GM19239 (cell line): ENCODE measurements at regions not wholly inside any gene's neighbourhood (a gene's known extent, or its start where the extent isn't known, plus 50 kb on each side); places are given as distances from the start of the nearest gene placed in this dataset.

Source experiments
- DNase-seq: peaks from one replicate; pipeline ENCODE4 v3.0.0; 2011; ENCODE audit warnings: low spot score; ENCODE audit not compliant: insufficient read length
- FAIRE-seq: peaks from 2 replicates; lab custom pipeline; 2011; peaks lifted over from hg19 to GRCh38; lab: Jason Lieb, UNC

- FAIRE-seq, result no peak
- no peak for DNase-seq
Measured at GRCh38 chr11:41842673-41843072, 383.2 kb upstream of the LRRC4C start.

GRCh38 chr11:41845066-41845465 lies 385.6 kb upstream of the LRRC4C start:
- DNase-seq, result no peak
- FAIRE-seq, result no peak

- DNase-seq (no peak), FAIRE-seq (no peak)
Measured at GRCh38 chr11:41848349-41848748, 388.9 kb upstream of the LRRC4C start.

GRCh38 chr11:41849250-41849649 lies 389.8 kb upstream of the LRRC4C start:
- DNase-seq (no peak), FAIRE-seq (no peak)

GRCh38 chr11:41851743-41852142 lies 392.3 kb upstream of the LRRC4C start:
- DNase-seq, result no peak
- FAIRE-seq, result no peak

- DNase-seq (no peak), FAIRE-seq (no peak)
Measured at GRCh38 chr11:41861838-41862237, 402.4 kb upstream of the LRRC4C start.

GRCh38 chr11:41866525-41866924 lies 407.1 kb upstream of the LRRC4C start:
- FAIRE-seq (no peak), DNase-seq (no peak)

- no peak for DNase-seq
- FAIRE-seq, result no peak
Measured at GRCh38 chr11:41868606-41869005, 409.2 kb upstream of the LRRC4C start.

GRCh38 chr11:41872426-41872825 lies 413.0 kb upstream of the LRRC4C start:
- no peak for DNase-seq
- FAIRE-seq, result no peak

GRCh38 chr11:41872870-41873269 lies 413.4 kb upstream of the LRRC4C start:
- no peak for DNase-seq
- no peak for FAIRE-seq

- FAIRE-seq (no peak), DNase-seq (no peak)
Measured at GRCh38 chr11:41878095-41878494, 418.6 kb upstream of the LRRC4C start.

GRCh38 chr11:41879214-41879613 lies 419.8 kb upstream of the LRRC4C start:
- no peak for FAIRE-seq
- DNase-seq, result no peak

- DNase-seq (no peak), FAIRE-seq (no peak)
Measured at GRCh38 chr11:41895081-41895480, 435.6 kb upstream of the LRRC4C start.

- FAIRE-seq, result no peak
- no peak for DNase-seq
Measured at GRCh38 chr11:41897991-41898390, 438.5 kb upstream of the LRRC4C start.

GRCh38 chr11:41917900-41918299 lies 458.4 kb upstream of the LRRC4C start:
- DNase-seq (no peak), FAIRE-seq (no peak)

- DNase-seq, result no peak
- no peak for FAIRE-seq
Measured at GRCh38 chr11:41920374-41920773, 460.9 kb upstream of the LRRC4C start.

GRCh38 chr11:41921746-41922390 lies 462.4 kb upstream of the LRRC4C start:
- FAIRE-seq (no peak), DNase-seq (no peak)

- no peak for FAIRE-seq
Measured at GRCh38 chr11:41926339-41926738, 466.9 kb upstream of the LRRC4C start.

GRCh38 chr11:41935241-41935640 lies 475.8 kb upstream of the LRRC4C start:
- no peak for DNase-seq
- no peak for FAIRE-seq

More at GRCh38 chr11:41926339-41926738, 466.9 kb upstream of the LRRC4C start:
- no peak for DNase-seq

GRCh38 chr11:41935795-41936194 lies 476.3 kb upstream of the LRRC4C start:
- FAIRE-seq, result no peak
- no peak for DNase-seq

GRCh38 chr11:41943656-41944055 lies 484.2 kb upstream of the LRRC4C start:
- FAIRE-seq (no peak), DNase-seq (no peak)

- FAIRE-seq, result no peak
Measured at GRCh38 chr11:41947392-41947791, 487.9 kb upstream of the LRRC4C start.

More at GRCh38 chr11:41947392-41947791, 487.9 kb upstream of the LRRC4C start:
- no peak for DNase-seq
